ENCODE measurements at regions not wholly inside any gene's neighbourhood (a gene's known extent, or its start where the extent isn't known, plus 50 kb on each side); places are given as distances from the start of the nearest gene placed in this dataset.

GRCh38 chr10:58094985-58095718, 172.5 kb downstream of the IPMK start:
- no peak for TF ChIP-seq CTCF (conservative IDR thresholded peaks at IDR 0.05; ENCODE audit: low read length)
- TF ChIP-seq EZH2phosphoT487 (IDR thresholded peaks at IDR 0.05; ENCODE audit: borderline replicate concordance, low read depth, low read length): no peak
